SJSA1 (cell line): ENCODE measurements at regions not wholly inside any gene's neighbourhood (a gene's known extent, or its start where the extent isn't known, plus 50 kb on each side); places are given as distances from the start of the nearest gene placed in this dataset.

Experiments used
- DNase-seq, 2 experiments: peaks; one replicate each; pipeline ENCODE4 v3.0.0-alpha.2; 2015 to 2020; ENCODE audit warnings: low spot score in 2 of 2, low read depth in 1 of 2
- H3K27ac ChIP-seq: fragments of 250-450 bp; sonication (Bioruptor Pico); 2 replicates; pipeline ENCODE4 v1.5.1; 2020; ENCODE audit warnings: mild to moderate bottlenecking, moderate library complexity
- H3K27me3 ChIP-seq: fragments of 250-450 bp; sonication (Bioruptor Pico); replicated peaks from 2 replicates; pipeline ENCODE4 v1.5.1; 2020; ENCODE audit warnings: mild to moderate bottlenecking, moderate library complexity
- H3K36me3 ChIP-seq: fragments of 250-450 bp; sonication (Bioruptor Pico); 2 replicates; pipeline ENCODE4 v1.5.1; 2020; ENCODE audit warnings: mild to moderate bottlenecking
- H3K4me1 ChIP-seq: fragments of 250-450 bp; sonication (Bioruptor Pico); replicated peaks from 2 replicates; pipeline ENCODE4 v1.6.1; 2021; ENCODE audit warnings: mild to moderate bottlenecking
- H3K4me3 ChIP-seq: fragments of 250-450 bp; sonication (Bioruptor Pico); 2 replicates; pipeline ENCODE4 v1.5.1; 2020; ENCODE audit warnings: mild to moderate bottlenecking
- H3K9me3 ChIP-seq: fragments of 250-450 bp; sonication (Bioruptor Pico); replicated peaks from 2 replicates; pipeline ENCODE4 v1.5.1; 2020; ENCODE audit warnings: mild to moderate bottlenecking

- no peak for DNase-seq
- Histone ChIP-seq H3K9me3 (no peaks in the 10 kb centered on the region; the same call in 1 of the 2 replicates), H3K4me3 (no peak overlapping the region)
These were observed 365.1 kb downstream of the FSCB start for GRCh38 chr14:44142006-44142405.

GRCh38 chr14:44135972-44136371, 371.1 kb downstream of the FSCB start:
- Histone ChIP-seq H3K4me3 (no peak overlapping the region), H3K27ac (no peak overlapping the region)
- no peak for DNase-seq

More at GRCh38 chr14:44142006-44142405, 365.1 kb downstream of the FSCB start:
- Histone ChIP-seq H3K36me3 (no peaks in the 10 kb centered on the region), H3K27me3 (no peaks in the 10 kb centered on the region), H3K4me1 (no peaks in the 10 kb centered on the region), H3K27ac (no peak overlapping the region)

GRCh38 chr14:44131861-44132260, 375.2 kb downstream of the FSCB start:
- no peaks in the 10 kb centered on the region for H3K4me1 ChIP-seq
- DNase-seq: no peak
- H3K27ac ChIP-seq: no peak overlapping the region
- H3K9me3 ChIP-seq: no peaks in the 10 kb centered on the region
- no peak overlapping the region for H3K4me3 ChIP-seq
- no peaks in the 10 kb centered on the region for H3K27me3 ChIP-seq
- H3K36me3 ChIP-seq: no peaks in the 10 kb centered on the region

More at GRCh38 chr14:44135972-44136371, 371.1 kb downstream of the FSCB start:
- no peaks in the 10 kb centered on the region for H3K27me3 ChIP-seq
- H3K9me3 ChIP-seq: no peaks in the 10 kb centered on the region
- H3K4me1 ChIP-seq: no peaks in the 10 kb centered on the region
- no peaks in the 10 kb centered on the region for H3K36me3 ChIP-seq

GRCh38 chr14:44113769-44114730, 393.0 kb downstream of the FSCB start:
- H3K4me3 ChIP-seq: no peak overlapping the region
- no peaks in the 10 kb centered on the region for H3K36me3 ChIP-seq
- no peaks in the 10 kb centered on the region for H3K9me3 ChIP-seq
- no peak overlapping the region for H3K27ac ChIP-seq
- DNase-seq: no peak
- H3K4me1 ChIP-seq: no peaks in the 10 kb centered on the region
- no peaks in the 10 kb centered on the region for H3K27me3 ChIP-seq

- Histone ChIP-seq H3K4me3 (no peak overlapping the region), H3K4me1 (no peaks in the 10 kb centered on the region), H3K27ac (no peak overlapping the region), H3K9me3 (no peaks in the 10 kb centered on the region), H3K27me3 (no peaks in the 10 kb centered on the region), H3K36me3 (no peaks in the 10 kb centered on the region)
- no peak for DNase-seq
These were observed 394.2 kb downstream of the FSCB start for GRCh38 chr14:44112774-44113460.

- Histone ChIP-seq H3K27me3 (no peaks in the 10 kb centered on the region), H3K4me1 (no peaks in the 10 kb centered on the region), H3K36me3 (no peaks in the 10 kb centered on the region), H3K4me3 (no peak overlapping the region), H3K9me3 (no peaks in the 10 kb centered on the region), H3K27ac (no peak overlapping the region)
- DNase-seq: no peak
These were observed 398.0 kb downstream of the FSCB start for GRCh38 chr14:44109036-44109435.

GRCh38 chr14:44108601-44109000, 398.5 kb downstream of the FSCB start:
- no peaks in the 10 kb centered on the region for H3K36me3 ChIP-seq
- no peak overlapping the region for H3K4me3 ChIP-seq
- H3K9me3 ChIP-seq: no peaks in the 10 kb centered on the region
- no peak for DNase-seq
- H3K27me3 ChIP-seq: no peaks in the 10 kb centered on the region
- H3K27ac ChIP-seq: no peak overlapping the region
- H3K4me1 ChIP-seq: no peaks in the 10 kb centered on the region

- Histone ChIP-seq H3K4me3 (no peak overlapping the region), H3K9me3 (no peaks in the 10 kb centered on the region), H3K36me3 (no peaks in the 10 kb centered on the region), H3K27ac (no peak overlapping the region), H3K27me3 (no peaks in the 10 kb centered on the region), H3K4me1 (no peaks in the 10 kb centered on the region)
- no peak for DNase-seq
These were observed 399.9 kb downstream of the FSCB start for GRCh38 chr14:44107156-44107555.

GRCh38 chr14:44099743-44100488, 407.2 kb downstream of the FSCB start:
- Histone ChIP-seq H3K27ac (no peak overlapping the region), H3K4me3 (no peak overlapping the region), H3K36me3 (no peaks in the 10 kb centered on the region), H3K4me1 (no peaks in the 10 kb centered on the region), H3K27me3 (no peaks in the 10 kb centered on the region), H3K9me3 (no peaks in the 10 kb centered on the region)
- DNase-seq: no peak

- H3K4me3 ChIP-seq: no peak overlapping the region
- no peak for DNase-seq
These were observed 425.9 kb downstream of the FSCB start for GRCh38 chr14:44081146-44081545.

GRCh38 chr14:44070046-44070445, 437.0 kb downstream of the FSCB start:
- H3K9me3 ChIP-seq: 0 out of 2 replicates have a peak, but pooled peaks cover 2% of the 10 kb centered on the region
- H3K27me3 ChIP-seq: no peaks in the 10 kb centered on the region
- no peak overlapping the region for H3K27ac ChIP-seq
- DNase-seq: no peak
- no peaks in the 10 kb centered on the region for H3K36me3 ChIP-seq
- H3K4me3 ChIP-seq: no peak overlapping the region
- no peaks in the 10 kb centered on the region for H3K4me1 ChIP-seq

More at GRCh38 chr14:44081146-44081545, 425.9 kb downstream of the FSCB start:
- no peak overlapping the region for H3K27ac ChIP-seq
- H3K9me3 ChIP-seq: no peaks in the 10 kb centered on the region
- no peaks in the 10 kb centered on the region for H3K4me1 ChIP-seq
- H3K27me3 ChIP-seq: no peaks in the 10 kb centered on the region
- no peaks in the 10 kb centered on the region for H3K36me3 ChIP-seq

- Histone ChIP-seq H3K27ac (no peak overlapping the region), H3K4me3 (no peak overlapping the region), H3K27me3 (no peaks in the 10 kb centered on the region), H3K9me3 (peaks cover 4% of the 10 kb centered on the region), H3K36me3 (no peaks in the 10 kb centered on the region), H3K4me1 (no peaks in the 10 kb centered on the region)
- no peak for DNase-seq
These were observed 453.7 kb downstream of the FSCB start for GRCh38 chr14:44053422-44053821.

GRCh38 chr14:44041700-44042099, 465.4 kb downstream of the FSCB start:
- no peak overlapping the region for H3K27ac ChIP-seq
- no peaks in the 10 kb centered on the region for H3K4me1 ChIP-seq
- DNase-seq: no peak
- no peaks in the 10 kb centered on the region for H3K27me3 ChIP-seq
- no peaks in the 10 kb centered on the region for H3K36me3 ChIP-seq
- no peaks in the 10 kb centered on the region for H3K9me3 ChIP-seq
- H3K4me3 ChIP-seq: no peak overlapping the region
